Heart right ventricle (tissue), 16 donors: ENCODE measurements at regions not wholly inside any gene's neighbourhood (a gene's known extent, or its start where the extent isn't known, plus 50 kb on each side); places are given as distances from the start of the nearest gene placed in this dataset.
"Not testable (repeated sequence)": the region's sequence is repeated elsewhere in the genome, so short reads cannot be mapped to it uniquely, and the experiment has no call there.

Experiments used
- ATAC-seq, 8 donors: fragments of 200-7000 bp; cut with Tn5 transposase; one replicate each; pipeline ENCODE4 v1.9.1; 2020; ENCODE audit warnings: mild to moderate bottlenecking in 8 of 8, moderate library complexity in 8 of 8, moderate number of reproducible peaks in 1 of 8
- DNase-seq, 2 donors: peaks; one replicate each; pipeline ENCODE4 v3.0.0-alpha.2; 2020
- H3K27ac ChIP-seq, 10 donors: fragments of 200-600 bp; sonication (generic) in 2 of 10; one replicate each; pipeline versions ENCODE4 v1.5.0 to v1.8.0; 2020 to 2022; ENCODE audit warnings: mild to moderate bottlenecking in 3 of 10
- H3K27me3 ChIP-seq, 7 donors: fragments of 200-600 bp; one replicate each; pipeline ENCODE4 v1.8.0; 2021 to 2022; ENCODE audit warnings: mild to moderate bottlenecking in 2 of 7
- H3K36me3 ChIP-seq, 9 donors: fragments of 200-600 bp; sonication (generic) in 1 of 9; one replicate each; pipeline versions ENCODE4 v1.5.0 to v1.8.0; 2020 to 2022; ENCODE audit warnings: mild to moderate bottlenecking in 2 of 9
- H3K4me1 ChIP-seq, 9 donors: fragments of 200-600 bp; sonication (generic) in 1 of 9; one replicate each; pipeline versions ENCODE4 v1.5.0 to v1.8.0; 2020 to 2022; ENCODE audit warnings: mild to moderate bottlenecking in 4 of 9
- H3K4me3 ChIP-seq, 10 donors: fragments of 200-600 bp; sonication (generic) in 2 of 10; one replicate each; pipeline versions ENCODE4 v1.5.0 to v1.8.0; 2020 to 2022; ENCODE audit warnings: mild to moderate bottlenecking in 7 of 10, moderate library complexity in 2 of 10
- H3K9me3 ChIP-seq, 11 donors: fragments of 200-600 bp in 10 of 11; sonication (generic) in 2 of 11; one replicate each; pipeline versions ENCODE4 v1.5.0 to v1.8.0; 2013 to 2022; ENCODE audit warnings: mild to moderate bottlenecking in 2 of 11, control low read depth in 1 of 11, moderate library complexity in 1 of 11
- CTCF ChIP-seq, 9 donors: fragments of 200-600 bp; sonication (generic) in 2 of 9; IDR thresholded peaks; one replicate each; pipeline versions ENCODE4 v1.5.0 to v1.8.0; 2021 to 2022; ENCODE audit warnings: antibody characterized with exemption in 9 of 9, mild to moderate bottlenecking in 5 of 9, moderate library complexity in 1 of 9
- WGBS, 2 donors: extraction: QIAGEN DNeasy Blood & Tissue Kit; methylation state at CpG; one replicate each; pipeline ENCODE4 v1.1.7; 2013; ENCODE audit warnings: inconsistent platforms in 1 of 2; 5-methylcytosine and 5-hydroxymethylcytosine counted together
- intact Hi-C, 10 donors: fragments of 100-400 bp; cut with DNase I; formaldehyde crosslinking; loops; one replicate each; pipeline versions ENCODE4 v1.11.1 to v1.14.2; 2022
- donor health status: Arrhythmogenic right ventricular cardiomyopathy.
- donor health status: ischemic (EF 13 %, LVEDD 7.1; RV severe dilation, severe dysfunction).
- donor health status: healthy with polysubstance abuse.
- donor health status: DM: no; HTN: yes; CAD: no.
- donor health status: DM: no; HTN: no; CAD: no.
- donor health status: ischemic (EF 25% LVEDD 6.9; RV normal size, moderate dysfunction).
- donor health status: ischemic (EF 25% LVEDD 5.7; RV mildly dilated, moderate dysfunction).
- donor health status: healthy.
- donor health status: DM: yes; HTN: yes; CAD: no.
- donor health status: Ischemic cardiomyopathy.
- donor health status: ischemic (EF 35%, LVEDD 5.7; RV mildly dilated, moderate dysfunction).
- donor health status: nonischemic (EF 11% LVEDD 7.7; RV severe dilation, severe dysfunction).
- donor health status: DM: yes; HTN: yes; CAD: no.
- donor health status: PGD.
- donor health status: ischemic (EF 29% LVEDD 5.4; RV normal size, mild dysfunction).
- donor health status: nonischemic (EF 23%, LVEDD 6.1; RV moderate dilation, normal function).

GRCh38 chr1:170415710-170416372 is 116.1 kb upstream of the GORAB start:
- H3K4me1 ChIP-seq, result peaks cover 0 to 37% (median 20%) of the 10 kb centered on the region in 9 donors
- WGBS, 2 donors, result 53 to 56% methylated on average over 4 of the region's 4 CpGs
- no peak for ATAC-seq
- intact Hi-C loops, result loop anchor here in 3 of 10 donors (2.0 to 10.0 kb wide), 3 partner anchors 61 to 249 kb away; partner anchors contain the start of genes GORAB (in 3 of the 3) and PRRX1 (in 2 of the 3)
- H3K9me3 ChIP-seq, result no peaks in the 10 kb centered on the region
- DNase-seq, result no peak
- no peak overlapping the region for H3K4me3 ChIP-seq
- H3K27me3 ChIP-seq, result no peaks in the 10 kb centered on the region
- H3K27ac ChIP-seq, result peak overlapping the region in 8 of 10 donors; percentile 58 to 87 (median 75)
- H3K36me3 ChIP-seq, result no peaks in the 10 kb centered on the region
- no peak for TF ChIP-seq CTCF (IDR thresholded peaks at IDR 0.05)

- intact Hi-C loops, result no loop called here
- no peak for TF ChIP-seq CTCF (IDR thresholded peaks at IDR 0.05)
Measured at GRCh38 chr1:170424346-170424745, 107.6 kb upstream of the GORAB start.

GRCh38 chr1:170426596-170426995 is 105.4 kb upstream of the GORAB start:
- intact Hi-C loops, result no loop called here
- no peak for DNase-seq

More at GRCh38 chr1:170424346-170424745, 107.6 kb upstream of the GORAB start:
- H3K27me3 ChIP-seq, result no peaks in the 10 kb centered on the region
- 71 to 72% methylated on average over 1 of the region's 1 CpG for WGBS, 2 donors
- ATAC-seq, result no peak
- H3K9me3 ChIP-seq, result peaks cover 0 to 5% (median 0%) of the 10 kb centered on the region in 11 donors
- no peak overlapping the region for H3K27ac ChIP-seq
- no peaks in the 10 kb centered on the region for H3K36me3 ChIP-seq
- no peaks in the 10 kb centered on the region for H3K4me1 ChIP-seq
- no peak overlapping the region for H3K4me3 ChIP-seq
- DNase-seq, result no peak

GRCh38 chr1:170427002-170427401 is 105.0 kb upstream of the GORAB start:
- intact Hi-C loops, H3K4me3 ChIP-seq, H3K36me3 ChIP-seq, ATAC-seq, H3K27ac ChIP-seq, H3K27me3 ChIP-seq, H3K4me1 ChIP-seq: not testable (repeated sequence)
- DNase-seq, result peak in 1 of 2 donors; percentile 10
- peaks cover 0 to 12% (median 0%) of the 10 kb centered on the region in 11 donors for H3K9me3 ChIP-seq
- 42 to 56% methylated on average over 1 of the region's 1 CpG for WGBS, 2 donors

More at GRCh38 chr1:170426596-170426995, 105.4 kb upstream of the GORAB start:
- H3K9me3 ChIP-seq, result peaks cover 0 to 12% (median 0%) of the 10 kb centered on the region in 11 donors
- no peak for ATAC-seq
- WGBS, 2 donors, result 34 to 41% methylated on average over 5 of the region's 5 CpGs
- H3K27me3 ChIP-seq, result no peaks in the 10 kb centered on the region
- TF ChIP-seq CTCF (IDR thresholded peaks at IDR 0.05), result no peak
- H3K4me1 ChIP-seq, result no peaks in the 10 kb centered on the region
- no peak overlapping the region for H3K27ac ChIP-seq
- H3K4me3 ChIP-seq, result no peak overlapping the region
- H3K36me3 ChIP-seq, result no peaks in the 10 kb centered on the region

GRCh38 chr1:170436928-170437327 is 95.0 kb upstream of the GORAB start:
- Histone ChIP-seq H3K4me1 (no peaks in the 10 kb centered on the region), H3K27ac (no peak overlapping the region), H3K4me3 (no peak overlapping the region), H3K36me3 (no peaks in the 10 kb centered on the region), H3K27me3 (no peaks in the 10 kb centered on the region), H3K9me3 (no peaks in the 10 kb centered on the region)
- ATAC-seq (no peak), DNase-seq (no peak)
- 68 to 81% methylated on average over 3 of the region's 3 CpGs for WGBS, 2 donors
- peak in 5 of 9 donors; percentile 10 to 38 (median 22) for TF ChIP-seq CTCF (IDR thresholded peaks at IDR 0.05)
- intact Hi-C loops, result no loop called here
